ENCODE measurements at regions not wholly inside any gene's neighbourhood (a gene's known extent, or its start where the extent isn't known, plus 50 kb on each side); places are given as distances from the start of the nearest gene placed in this dataset.

GRCh38 chr1:208921259-208921658 lies 662.3 kb upstream of the CAMK1G start:
- TF ChIP-seq PKNOX1 (IDR thresholded peaks at IDR 0.05) (no peak), HDGF (IDR thresholded peaks at IDR 0.05; ENCODE audit: borderline replicate concordance) (no peak), ELF4 (IDR thresholded peaks at IDR 0.05) (no peak), ZNF384 (IDR thresholded peaks at IDR 0.05) (no peak), FOXA1 (IDR thresholded peaks at IDR 0.05) (no peak), SUZ12 (IDR thresholded peaks at IDR 0.05) (no peak), FOXK2 (IDR thresholded peaks at IDR 0.05) (no peak), L3MBTL2 (conservative IDR thresholded peaks at IDR 0.05) (no peak), CTBP1 (IDR thresholded peaks at IDR 0.05; ENCODE audit: borderline replicate concordance) (no peak), FOXM1 (IDR thresholded peaks at IDR 0.05; ENCODE audit: borderline replicate concordance) (no peak), LEF1 (IDR thresholded peaks at IDR 0.05; ENCODE audit: borderline replicate concordance) (no peak), TARDBP (IDR thresholded peaks at IDR 0.05) (no peak), NFRKB (IDR thresholded peaks at IDR 0.05) (no peak), BHLHE40 (IDR thresholded peaks at IDR 0.05; ENCODE audit: borderline replicate concordance) (no peak)
- CTCF ChIA-PET: no interaction called here
- DNase-seq (ENCODE audit: extremely low spot score): no peak
- POLR2A ChIA-PET: no interaction called here

- TF ChIP-seq FOXK2 (IDR thresholded peaks at IDR 0.05): no peak
- no peak for TF ChIP-seq L3MBTL2 (conservative IDR thresholded peaks at IDR 0.05)
- TF ChIP-seq BHLHE40 (IDR thresholded peaks at IDR 0.05; ENCODE audit: borderline replicate concordance): no peak
- no peak for TF ChIP-seq LEF1 (IDR thresholded peaks at IDR 0.05; ENCODE audit: borderline replicate concordance)
- TF ChIP-seq PKNOX1 (IDR thresholded peaks at IDR 0.05): no peak
- TF ChIP-seq CTBP1 (IDR thresholded peaks at IDR 0.05; ENCODE audit: borderline replicate concordance): no peak
- TF ChIP-seq ELF4 (IDR thresholded peaks at IDR 0.05): no peak
- no peak for TF ChIP-seq FOXA1 (IDR thresholded peaks at IDR 0.05)
- TF ChIP-seq HDGF (IDR thresholded peaks at IDR 0.05; ENCODE audit: borderline replicate concordance): no peak
- TF ChIP-seq FOXM1 (IDR thresholded peaks at IDR 0.05; ENCODE audit: borderline replicate concordance): no peak
- TF ChIP-seq ZNF384 (IDR thresholded peaks at IDR 0.05): no peak
- TF ChIP-seq SP1 (IDR thresholded peaks at IDR 0.05): no peak
- no peak for TF ChIP-seq NFRKB (IDR thresholded peaks at IDR 0.05)
- no peak for TF ChIP-seq ARNT (IDR thresholded peaks at IDR 0.05)
- no peak for TF ChIP-seq TARDBP (IDR thresholded peaks at IDR 0.05)
- no peak for TF ChIP-seq SUZ12 (IDR thresholded peaks at IDR 0.05)
- ChIA-PET CTCF (no interaction called here), POLR2A (no interaction called here)
- no peak for DNase-seq (ENCODE audit: extremely low spot score)
These were observed 660.1 kb upstream of the CAMK1G start for GRCh38 chr1:208923456-208923855.

GRCh38 chr1:208923946-208924720 lies 659.4 kb upstream of the CAMK1G start:
- CTCF ChIA-PET: no interaction called here
- POLR2A ChIA-PET: no interaction called here
- TF ChIP-seq PKNOX1 (IDR thresholded peaks at IDR 0.05) (no peak), SUZ12 (IDR thresholded peaks at IDR 0.05) (no peak), FOXA1 (IDR thresholded peaks at IDR 0.05) (no peak), FOXM1 (IDR thresholded peaks at IDR 0.05; ENCODE audit: borderline replicate concordance) (no peak), CTBP1 (IDR thresholded peaks at IDR 0.05; ENCODE audit: borderline replicate concordance) (no peak), ELF4 (IDR thresholded peaks at IDR 0.05) (no peak), HDGF (IDR thresholded peaks at IDR 0.05; ENCODE audit: borderline replicate concordance) (no peak), L3MBTL2 (conservative IDR thresholded peaks at IDR 0.05) (no peak), ZNF384 (IDR thresholded peaks at IDR 0.05) (no peak), BHLHE40 (IDR thresholded peaks at IDR 0.05; ENCODE audit: borderline replicate concordance) (no peak), NFRKB (IDR thresholded peaks at IDR 0.05) (no peak)
- no peak for DNase-seq (ENCODE audit: extremely low spot score)

GRCh38 chr1:208924928-208925327 lies 658.6 kb upstream of the CAMK1G start:
- POLR2A ChIA-PET: no interaction called here
- TF ChIP-seq PKNOX1 (IDR thresholded peaks at IDR 0.05) (no peak), BHLHE40 (IDR thresholded peaks at IDR 0.05; ENCODE audit: borderline replicate concordance) (no peak), HDGF (IDR thresholded peaks at IDR 0.05; ENCODE audit: borderline replicate concordance) (no peak), NFRKB (IDR thresholded peaks at IDR 0.05) (no peak), FOXM1 (IDR thresholded peaks at IDR 0.05; ENCODE audit: borderline replicate concordance) (no peak), ARNT (IDR thresholded peaks at IDR 0.05) (no peak), FOXA1 (IDR thresholded peaks at IDR 0.05) (no peak), SUZ12 (IDR thresholded peaks at IDR 0.05) (no peak)
- CTCF ChIA-PET: no interaction called here
- no peak for DNase-seq (ENCODE audit: extremely low spot score)

- POLR2A ChIA-PET: no interaction called here
- no peak for DNase-seq (ENCODE audit: extremely low spot score)
- TF ChIP-seq SUZ12 (IDR thresholded peaks at IDR 0.05) (no peak), FOXA1 (IDR thresholded peaks at IDR 0.05) (no peak), PKNOX1 (IDR thresholded peaks at IDR 0.05) (no peak), LEF1 (IDR thresholded peaks at IDR 0.05; ENCODE audit: borderline replicate concordance) (no peak), TARDBP (IDR thresholded peaks at IDR 0.05) (no peak), HDGF (IDR thresholded peaks at IDR 0.05; ENCODE audit: borderline replicate concordance) (no peak), NFRKB (IDR thresholded peaks at IDR 0.05) (no peak), ARNT (IDR thresholded peaks at IDR 0.05) (no peak), ELF4 (IDR thresholded peaks at IDR 0.05) (no peak), BHLHE40 (IDR thresholded peaks at IDR 0.05; ENCODE audit: borderline replicate concordance) (no peak), FOXK2 (IDR thresholded peaks at IDR 0.05) (no peak), ZNF384 (IDR thresholded peaks at IDR 0.05) (no peak), L3MBTL2 (conservative IDR thresholded peaks at IDR 0.05) (no peak), FOXM1 (IDR thresholded peaks at IDR 0.05; ENCODE audit: borderline replicate concordance) (no peak), CTBP1 (IDR thresholded peaks at IDR 0.05; ENCODE audit: borderline replicate concordance) (no peak), SP1 (IDR thresholded peaks at IDR 0.05) (no peak)
- CTCF ChIA-PET: no interaction called here
These were observed 655.0 kb upstream of the CAMK1G start for GRCh38 chr1:208928349-208929010.
